ENCODE measurements at regions not wholly inside any gene's neighbourhood (a gene's known extent, or its start where the extent isn't known, plus 50 kb on each side); places are given as distances from the start of the nearest gene placed in this dataset.
A peak's percentile ranks its signal among the peaks of the same experiment; 100 is the strongest.

- Mint-ChIP-seq H3K4me3 (no peak overlapping the region), H3K4me1 (peaks cover 4% of the 10 kb centered on the region), H3K9me3 (peaks cover 16 to 44% of the 10 kb centered on the region in 2 donors), H3K27ac (no peak overlapping the region), H3K27me3 (no peaks in the 10 kb centered on the region)
- DNase-seq (no peak), ATAC-seq (no peak)
Observed at GRCh38 chr9:20291201-20291600, 331.1 kb downstream of the MLLT3 start.

GRCh38 chr9:20290257-20290656 is 332.0 kb downstream of the MLLT3 start:
- H3K27me3 Mint-ChIP-seq = no peaks in the 10 kb centered on the region

GRCh38 chr9:20289423-20290010 is 332.8 kb downstream of the MLLT3 start:
- Mint-ChIP-seq H3K27ac (no peak overlapping the region), H3K4me3 (no peak overlapping the region), H3K27me3 (no peaks in the 10 kb centered on the region), H3K4me1 (peaks cover 6% of the 10 kb centered on the region), H3K9me3 (peaks cover 16 to 44% of the 10 kb centered on the region in 2 donors)
- ATAC-seq = no peak
- no peak for DNase-seq

More at GRCh38 chr9:20290257-20290656, 332.0 kb downstream of the MLLT3 start:
- H3K9me3 Mint-ChIP-seq = peaks cover 16 to 44% of the 10 kb centered on the region in 2 donors
- DNase-seq (no peak), ATAC-seq (no peak)
- peaks cover 6% of the 10 kb centered on the region for H3K4me1 Mint-ChIP-seq
- no peak overlapping the region for H3K4me3 Mint-ChIP-seq
- no peak overlapping the region for H3K27ac Mint-ChIP-seq

- ATAC-seq (no peak), DNase-seq (no peak)
- Mint-ChIP-seq H3K4me1 (peaks cover 6% of the 10 kb centered on the region), H3K27ac (no peak overlapping the region), H3K4me3 (no peak overlapping the region), H3K27me3 (no peaks in the 10 kb centered on the region), H3K9me3 (peaks cover 9 to 26% of the 10 kb centered on the region in 2 donors)
Observed at GRCh38 chr9:20286969-20287368, 335.3 kb downstream of the MLLT3 start.

GRCh38 chr9:20286154-20286700 is 336.1 kb downstream of the MLLT3 start:
- no peak overlapping the region for H3K4me3 Mint-ChIP-seq
- no peaks in the 10 kb centered on the region for H3K27me3 Mint-ChIP-seq
- ATAC-seq = no peak
- H3K9me3 Mint-ChIP-seq = peaks cover 4 to 19% of the 10 kb centered on the region in 2 donors
- peaks cover 6% of the 10 kb centered on the region for H3K4me1 Mint-ChIP-seq
- DNase-seq = no peak
- peak overlapping the region in 1 of 2 donors; percentile 6 for H3K27ac Mint-ChIP-seq

- peaks cover 4 to 12% of the 10 kb centered on the region in 2 donors for H3K9me3 Mint-ChIP-seq
- ATAC-seq (no peak), DNase-seq (no peak)
- H3K4me1 Mint-ChIP-seq = peaks cover 11% of the 10 kb centered on the region
- H3K27ac Mint-ChIP-seq = no peak overlapping the region
- H3K4me3 Mint-ChIP-seq = no peak overlapping the region
- no peaks in the 10 kb centered on the region for H3K27me3 Mint-ChIP-seq
Observed at GRCh38 chr9:20284601-20285289, 337.6 kb downstream of the MLLT3 start.

GRCh38 chr9:20280330-20280729 is 342.0 kb downstream of the MLLT3 start:
- no peak overlapping the region for H3K27ac Mint-ChIP-seq
- peaks cover 5% of the 10 kb centered on the region for H3K4me1 Mint-ChIP-seq
- H3K4me3 Mint-ChIP-seq = no peak overlapping the region
- ATAC-seq (peak; percentile 84), DNase-seq (peak in 1 of 2 donors; percentile 15)
- peaks cover 16 to 34% of the 10 kb centered on the region in 2 donors for H3K9me3 Mint-ChIP-seq
- no peaks in the 10 kb centered on the region for H3K27me3 Mint-ChIP-seq

GRCh38 chr9:20276762-20277161 is 345.5 kb downstream of the MLLT3 start:
- Mint-ChIP-seq H3K27ac (no peak overlapping the region), H3K4me3 (no peak overlapping the region), H3K4me1 (peaks cover 19% of the 10 kb centered on the region), H3K27me3 (peaks cover 7% of the 10 kb centered on the region), H3K9me3 (peaks cover 26 to 55% of the 10 kb centered on the region in 2 donors)
- DNase-seq = no peak
- ATAC-seq = no peak

- Mint-ChIP-seq H3K9me3 (peaks cover 18 to 56% of the 10 kb centered on the region in 2 donors), H3K27me3 (peaks cover 7% of the 10 kb centered on the region), H3K27ac (no peak overlapping the region), H3K4me1 (peaks cover 41% of the 10 kb centered on the region), H3K4me3 (no peak overlapping the region)
- ATAC-seq (no peak), DNase-seq (no peak)
Observed at GRCh38 chr9:20271723-20272122, 350.6 kb downstream of the MLLT3 start.

- peaks cover 7% of the 10 kb centered on the region for H3K27me3 Mint-ChIP-seq
- no peak overlapping the region for H3K27ac Mint-ChIP-seq
- ATAC-seq = no peak
- H3K9me3 Mint-ChIP-seq = peaks cover 20 to 56% of the 10 kb centered on the region in 2 donors
- H3K4me3 Mint-ChIP-seq = no peak overlapping the region
- H3K4me1 Mint-ChIP-seq = peaks cover 41% of the 10 kb centered on the region
- DNase-seq = no peak
Observed at GRCh38 chr9:20271096-20271495, 351.2 kb downstream of the MLLT3 start.

GRCh38 chr9:20270161-20270560 is 352.1 kb downstream of the MLLT3 start:
- peaks cover 41% of the 10 kb centered on the region for H3K4me1 Mint-ChIP-seq
- DNase-seq = no peak
- H3K27me3 Mint-ChIP-seq = peaks cover 7% of the 10 kb centered on the region
- H3K4me3 Mint-ChIP-seq = no peak overlapping the region
- peaks cover 19 to 50% of the 10 kb centered on the region in 2 donors for H3K9me3 Mint-ChIP-seq
- no peak overlapping the region for H3K27ac Mint-ChIP-seq
- ATAC-seq = no peak

- H3K4me3 Mint-ChIP-seq = no peak overlapping the region
- H3K9me3 Mint-ChIP-seq = peaks cover 22 to 55% of the 10 kb centered on the region in 2 donors
- H3K27ac Mint-ChIP-seq = no peak overlapping the region
- no peak for ATAC-seq
- H3K4me1 Mint-ChIP-seq = peaks cover 41% of the 10 kb centered on the region
- DNase-seq = no peak
- H3K27me3 Mint-ChIP-seq = peaks cover 7% of the 10 kb centered on the region
Observed at GRCh38 chr9:20269620-20270019, 352.7 kb downstream of the MLLT3 start.

GRCh38 chr9:20264896-20265295 is 357.4 kb downstream of the MLLT3 start:
- Mint-ChIP-seq H3K4me3 (no peak overlapping the region), H3K4me1 (peaks cover 17% of the 10 kb centered on the region), H3K27me3 (no peaks in the 10 kb centered on the region), H3K27ac (no peak overlapping the region), H3K9me3 (peaks cover 12 to 33% of the 10 kb centered on the region in 2 donors)
- no peak for DNase-seq
- no peak for ATAC-seq

GRCh38 chr9:20262611-20263010 is 359.7 kb downstream of the MLLT3 start:
- DNase-seq (no peak), ATAC-seq (no peak)
- H3K9me3 Mint-ChIP-seq = peaks cover 12 to 15% of the 10 kb centered on the region in 2 donors
- no peaks in the 10 kb centered on the region for H3K27me3 Mint-ChIP-seq
- peaks cover 6% of the 10 kb centered on the region for H3K4me1 Mint-ChIP-seq
- H3K27ac Mint-ChIP-seq = no peak overlapping the region
- H3K4me3 Mint-ChIP-seq = no peak overlapping the region

- no peaks in the 10 kb centered on the region for H3K9me3 Mint-ChIP-seq
- DNase-seq (no peak), ATAC-seq (peak; percentile 53)
- peaks cover 40% of the 10 kb centered on the region for H3K4me1 Mint-ChIP-seq
- peak overlapping the region in 1 of 2 donors; percentile 54 for H3K4me3 Mint-ChIP-seq
- H3K27me3 Mint-ChIP-seq = no peaks in the 10 kb centered on the region
- H3K27ac Mint-ChIP-seq = peak overlapping the region in 1 of 2 donors; percentile 56
Observed at GRCh38 chr9:20256284-20256948, 365.9 kb downstream of the MLLT3 start.

- DNase-seq (no peak), ATAC-seq (peak; percentile 89)
- Mint-ChIP-seq H3K4me3 (no peak overlapping the region), H3K27me3 (no peaks in the 10 kb centered on the region), H3K27ac (peak overlapping the region in 1 of 2 donors; percentile 8), H3K9me3 (no peaks in the 10 kb centered on the region), H3K4me1 (peaks cover 40% of the 10 kb centered on the region)
Observed at GRCh38 chr9:20255052-20255451, 367.2 kb downstream of the MLLT3 start.
